Activated T-cell treated with anti-CD3 and anti-CD28 coated beads, Interleukin-2, amount 50 U/mL, for 72 hours (primary cell): ENCODE measurements at regions not wholly inside any gene's neighbourhood (a gene's known extent, or its start where the extent isn't known, plus 50 kb on each side); places are given as distances from the start of the nearest gene placed in this dataset.
A peak's percentile ranks its signal among the peaks of the same experiment; 100 is the strongest.

Source experiments
- ATAC-seq, 2 donors: fragments of 150-1000 bp; cut with Tn5 transposase; replicated peaks in 1 of 2; 2 replicates each; pipeline ENCODE4 v1.10.0; 2021; ENCODE audit warnings: moderate library complexity in 2 of 2, mild to moderate bottlenecking in 1 of 2
- DNase-seq, 2 donors: peaks; one replicate each; pipeline ENCODE4 v3.0.0; 2021 to 2022; ENCODE audit warnings: mixed read lengths in 1 of 2
- H3K27ac Mint-ChIP-seq: one replicate; pipeline ENCODE4 v1.8.0; 2022; ENCODE audit warnings: mild to moderate bottlenecking, moderate library complexity, mixed read lengths
- H3K27me3 Mint-ChIP-seq: one replicate; pipeline ENCODE4 v1.8.0; 2022; ENCODE audit warnings: low read depth, mixed read lengths
- H3K36me3 Mint-ChIP-seq, 2 donors: one replicate each; pipeline ENCODE4 v1.8.0; 2022; ENCODE audit warnings: mixed read lengths in 2 of 2, mild to moderate bottlenecking in 1 of 2; ENCODE audit not compliant: insufficient read depth in 2 of 2
- H3K4me1 Mint-ChIP-seq: one replicate; pipeline ENCODE4 v1.8.0; 2022; ENCODE audit warnings: low read depth, mixed read lengths
- H3K4me3 Mint-ChIP-seq, 2 donors: one replicate each; pipeline ENCODE4 v1.8.0; 2022; ENCODE audit warnings: mild to moderate bottlenecking in 2 of 2, mixed read lengths in 2 of 2, moderate library complexity in 2 of 2
- H3K9me3 Mint-ChIP-seq, 2 donors: one replicate each; pipeline ENCODE4 v1.8.0; 2022; ENCODE audit warnings: mixed read lengths in 2 of 2

DNA sequence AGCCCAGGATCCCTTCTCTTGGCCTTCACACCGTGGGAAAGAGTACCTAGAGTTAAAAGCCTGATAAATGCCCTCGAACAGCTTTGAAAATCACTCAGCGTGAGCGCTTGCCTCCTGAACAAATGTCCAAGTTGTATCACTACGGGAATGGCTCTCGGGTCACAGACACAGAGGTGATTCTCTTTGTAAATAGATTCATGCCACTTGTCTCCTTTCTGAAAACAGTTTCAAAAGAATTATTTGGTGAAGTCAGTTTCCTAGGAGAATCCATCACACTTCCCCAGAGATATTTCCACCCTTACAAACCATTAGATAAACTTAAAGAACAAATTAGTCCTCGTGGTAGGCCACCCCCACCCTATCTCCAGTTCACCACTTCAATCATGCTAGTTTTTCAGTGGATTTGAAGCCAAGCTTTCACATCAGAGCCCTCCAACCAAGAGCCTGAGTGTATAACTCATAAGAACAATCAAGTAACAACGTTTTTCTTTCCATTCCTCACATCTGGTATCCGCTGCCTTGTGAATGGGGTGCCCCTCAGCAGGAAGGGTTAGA is 132.9 kb downstream of the SLC30A10 start:
- Mint-ChIP-seq H3K9me3 (peaks cover 0 to 1% of the 10 kb centered on the region in 2 donors), H3K4me1 (peaks cover 8% of the 10 kb centered on the region), H3K27ac (no peak overlapping the region), H3K27me3 (no peaks in the 10 kb centered on the region), H3K36me3 (peaks cover 0 to 2% of the 10 kb centered on the region in 2 donors), H3K4me3 (no peak overlapping the region)
- DNase-seq (no peak), ATAC-seq (no peak)

DNA sequence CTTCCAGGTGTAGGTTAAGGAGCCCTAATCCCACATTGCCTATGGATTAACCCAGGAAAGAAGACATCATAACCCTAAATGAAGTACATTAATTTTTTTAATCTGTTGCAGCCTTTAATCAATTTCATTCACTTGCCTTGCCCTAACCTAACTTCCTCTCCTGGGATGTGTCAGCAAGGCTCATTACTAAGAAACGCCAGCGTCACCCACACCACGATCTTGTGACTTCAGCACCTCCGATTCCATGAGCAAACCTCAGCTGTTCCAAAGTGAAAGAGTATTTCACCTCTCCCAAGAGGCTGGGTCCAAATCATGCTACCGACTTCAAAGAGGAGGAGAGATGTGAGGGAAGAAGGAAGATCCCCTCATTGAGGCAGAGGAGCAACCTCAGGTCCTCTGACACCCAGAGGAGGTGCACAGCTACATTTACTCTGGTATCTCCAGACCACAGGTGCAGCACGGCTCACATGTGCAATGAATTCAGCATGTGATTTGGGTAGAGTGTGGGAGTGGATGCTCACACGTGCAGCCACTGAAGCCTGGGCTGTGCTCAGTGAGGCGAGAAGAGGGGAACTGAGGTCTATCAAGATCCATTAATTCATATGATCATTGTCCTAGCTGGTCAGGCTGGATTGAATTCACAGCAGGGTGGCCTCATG is 134.1 kb downstream of the SLC30A10 start:
- DNase-seq, result no peak
- H3K4me3 Mint-ChIP-seq, result no peak overlapping the region
- H3K9me3 Mint-ChIP-seq, result peaks cover 0 to 1% of the 10 kb centered on the region in 2 donors
- H3K27me3 Mint-ChIP-seq, result no peaks in the 10 kb centered on the region
- ATAC-seq, result peak in 1 of 2 donors; percentile 26
- peaks cover 8% of the 10 kb centered on the region for H3K4me1 Mint-ChIP-seq
- H3K36me3 Mint-ChIP-seq, result peaks cover 0 to 2% of the 10 kb centered on the region in 2 donors
- H3K27ac Mint-ChIP-seq, result no peak overlapping the region

DNA sequence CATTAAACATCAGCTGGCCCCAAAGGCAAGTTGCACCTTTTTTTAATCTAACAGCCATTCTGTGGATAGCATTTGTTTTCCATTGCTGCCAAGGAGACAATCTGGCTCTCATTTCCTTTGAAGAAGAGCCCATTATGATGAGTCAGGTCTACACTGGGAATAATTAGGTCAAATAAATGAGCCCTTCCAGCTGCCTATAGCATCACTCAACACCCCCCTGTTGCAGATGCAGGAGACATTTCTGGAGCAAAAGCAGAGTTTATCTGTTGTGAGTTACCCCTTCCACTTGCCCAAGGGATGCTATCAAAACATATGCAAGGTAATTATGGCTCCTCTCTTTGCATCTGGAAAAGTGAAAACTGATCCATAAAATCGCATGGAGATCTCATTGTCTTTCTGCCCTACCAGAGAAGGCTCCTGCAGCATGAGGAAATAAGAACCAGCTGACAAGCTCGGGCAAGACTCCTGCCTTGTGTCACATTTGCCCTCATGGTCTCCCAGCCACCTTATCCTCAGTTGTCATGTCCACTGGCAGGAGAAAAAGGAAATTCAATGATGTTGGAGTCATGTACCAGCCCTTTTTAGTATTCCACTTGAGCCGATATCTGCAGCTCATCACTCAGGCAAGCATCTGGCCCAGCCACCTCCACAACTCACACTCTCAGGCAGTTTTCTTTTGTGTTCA is 135.9 kb downstream of the SLC30A10 start:
- H3K36me3 Mint-ChIP-seq, result peaks cover 0 to 2% of the 10 kb centered on the region in 2 donors
- no peaks in the 10 kb centered on the region for H3K4me1 Mint-ChIP-seq

DNA sequence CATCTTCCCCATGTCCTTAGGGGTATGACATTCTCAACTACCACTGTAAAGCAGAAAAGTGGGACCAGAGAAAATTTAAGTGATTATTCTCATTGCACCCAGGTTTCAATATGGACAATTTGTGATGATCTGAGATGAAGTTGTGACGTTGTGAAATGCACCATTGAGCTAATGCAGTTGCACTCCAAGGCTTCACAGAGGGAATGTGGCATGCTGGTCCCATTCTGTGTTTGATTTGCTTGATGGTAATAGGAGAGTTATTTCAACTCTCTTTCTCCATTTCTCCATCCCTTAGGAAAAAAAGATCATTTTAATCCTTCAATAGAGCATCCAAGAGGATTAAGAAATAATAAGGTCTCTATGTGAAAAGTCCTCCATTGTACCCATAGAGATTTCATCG is 136.6 kb downstream of the SLC30A10 start:
- no peaks in the 10 kb centered on the region for H3K27me3 Mint-ChIP-seq
- no peak overlapping the region for H3K4me3 Mint-ChIP-seq
- no peaks in the 10 kb centered on the region for H3K4me1 Mint-ChIP-seq
- peaks cover 0 to 2% of the 10 kb centered on the region in 2 donors for H3K36me3 Mint-ChIP-seq
- DNase-seq (no peak), ATAC-seq (no peak)
- peaks cover 1 to 2% of the 10 kb centered on the region in 2 donors for H3K9me3 Mint-ChIP-seq
- H3K27ac Mint-ChIP-seq, result no peak overlapping the region

More for the DNA sequence above, 135.9 kb downstream of the SLC30A10 start:
- DNase-seq, result no peak
- no peak overlapping the region for H3K27ac Mint-ChIP-seq
- H3K27me3 Mint-ChIP-seq, result no peaks in the 10 kb centered on the region
- no peak overlapping the region for H3K4me3 Mint-ChIP-seq
- no peak for ATAC-seq
- peaks cover 1 to 2% of the 10 kb centered on the region in 2 donors for H3K9me3 Mint-ChIP-seq

DNA sequence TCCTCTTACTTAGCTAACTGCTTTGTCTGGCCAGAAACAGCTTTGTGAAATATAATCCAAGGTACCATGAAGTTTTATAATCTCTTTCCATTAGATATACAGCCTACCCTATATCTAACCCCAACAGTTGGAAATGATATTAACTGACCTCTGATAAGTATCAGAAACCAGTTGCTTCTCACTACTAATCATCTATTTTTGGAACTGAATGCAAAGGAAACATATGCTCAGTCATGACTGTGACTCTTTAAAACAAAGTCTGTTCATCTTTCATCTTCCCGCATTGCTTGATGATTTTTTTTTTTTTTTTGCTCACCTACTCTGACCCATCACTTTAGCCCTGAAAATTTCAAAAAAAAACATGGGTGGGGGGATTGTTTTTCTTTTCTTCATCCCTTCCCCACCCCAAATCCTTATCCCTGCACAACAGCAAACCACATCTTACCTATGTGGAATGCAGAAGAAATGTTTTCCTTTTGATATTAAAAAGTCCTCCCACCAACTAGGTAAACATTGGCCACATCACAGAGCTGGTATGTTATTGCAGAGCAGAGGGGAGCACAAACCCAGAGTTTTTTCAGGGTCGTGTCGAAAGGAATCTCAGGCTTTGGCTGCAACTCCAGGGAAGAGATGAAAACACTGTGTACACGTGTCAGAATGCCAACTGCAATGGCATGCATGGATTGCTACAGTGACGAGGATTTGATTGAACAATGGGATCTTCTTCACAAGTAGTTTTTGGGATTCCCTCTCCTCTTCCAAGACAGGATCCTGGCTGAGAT is 137.3 kb downstream of the SLC30A10 start:
- H3K9me3 Mint-ChIP-seq, result peaks cover 1 to 2% of the 10 kb centered on the region in 2 donors
- no peak overlapping the region for H3K4me3 Mint-ChIP-seq
- peaks cover 0 to 2% of the 10 kb centered on the region in 2 donors for H3K36me3 Mint-ChIP-seq
- H3K27me3 Mint-ChIP-seq, result no peaks in the 10 kb centered on the region
- DNase-seq (no peak), ATAC-seq (no peak)
- H3K27ac Mint-ChIP-seq, result no peak overlapping the region
- no peaks in the 10 kb centered on the region for H3K4me1 Mint-ChIP-seq

DNA sequence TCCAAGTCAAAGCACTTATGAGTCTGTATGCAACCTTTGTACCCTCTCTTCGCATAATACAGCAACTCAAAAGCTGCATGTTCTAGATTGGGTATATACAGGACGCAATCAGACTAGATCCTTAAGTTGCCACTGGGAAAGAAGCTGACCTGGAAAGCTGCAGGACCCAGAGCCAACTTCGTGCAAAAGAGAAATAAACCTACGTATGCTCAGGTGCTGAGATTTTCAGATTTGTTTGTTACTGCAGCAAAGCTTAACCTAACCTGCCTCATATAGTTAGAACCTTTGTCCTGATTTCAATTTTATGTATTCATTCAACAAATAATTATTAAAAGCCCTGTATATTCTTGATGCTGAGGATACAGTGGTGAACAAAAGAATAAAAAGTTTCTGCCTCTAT is 139.7 kb downstream of the SLC30A10 start:
- Mint-ChIP-seq H3K9me3 (peaks cover 1 to 4% of the 10 kb centered on the region in 2 donors), H3K27me3 (no peaks in the 10 kb centered on the region), H3K4me3 (no peak overlapping the region), H3K4me1 (no peaks in the 10 kb centered on the region), H3K27ac (no peak overlapping the region), H3K36me3 (no peaks in the 10 kb centered on the region)
- ATAC-seq (no peak), DNase-seq (no peak)

DNA sequence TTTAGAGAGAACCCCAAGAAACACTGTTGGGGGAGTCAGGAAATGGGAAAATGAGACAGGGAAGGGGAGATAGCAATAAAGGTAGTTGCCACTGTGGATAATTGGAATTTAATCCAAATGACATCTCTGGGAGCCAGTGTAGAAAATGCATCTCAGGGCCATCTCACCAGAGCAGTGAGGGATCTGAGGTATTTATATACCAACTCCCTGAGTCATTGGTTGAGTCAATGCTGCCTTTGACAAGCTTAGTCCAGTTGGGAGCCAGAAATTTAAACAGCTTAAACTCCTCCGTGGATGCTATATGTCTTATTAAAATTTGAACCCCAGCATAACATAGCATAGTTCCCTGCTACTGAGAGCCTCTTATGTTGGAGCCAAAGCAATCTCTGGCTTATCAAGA is 140.3 kb downstream of the SLC30A10 start:
- no peaks in the 10 kb centered on the region for H3K4me1 Mint-ChIP-seq
- no peaks in the 10 kb centered on the region for H3K36me3 Mint-ChIP-seq
- H3K27me3 Mint-ChIP-seq, result no peaks in the 10 kb centered on the region
- H3K27ac Mint-ChIP-seq, result no peak overlapping the region
- no peak overlapping the region for H3K4me3 Mint-ChIP-seq
- DNase-seq (no peak), ATAC-seq (no peak)
- peaks cover 1 to 6% of the 10 kb centered on the region in 2 donors for H3K9me3 Mint-ChIP-seq

DNA sequence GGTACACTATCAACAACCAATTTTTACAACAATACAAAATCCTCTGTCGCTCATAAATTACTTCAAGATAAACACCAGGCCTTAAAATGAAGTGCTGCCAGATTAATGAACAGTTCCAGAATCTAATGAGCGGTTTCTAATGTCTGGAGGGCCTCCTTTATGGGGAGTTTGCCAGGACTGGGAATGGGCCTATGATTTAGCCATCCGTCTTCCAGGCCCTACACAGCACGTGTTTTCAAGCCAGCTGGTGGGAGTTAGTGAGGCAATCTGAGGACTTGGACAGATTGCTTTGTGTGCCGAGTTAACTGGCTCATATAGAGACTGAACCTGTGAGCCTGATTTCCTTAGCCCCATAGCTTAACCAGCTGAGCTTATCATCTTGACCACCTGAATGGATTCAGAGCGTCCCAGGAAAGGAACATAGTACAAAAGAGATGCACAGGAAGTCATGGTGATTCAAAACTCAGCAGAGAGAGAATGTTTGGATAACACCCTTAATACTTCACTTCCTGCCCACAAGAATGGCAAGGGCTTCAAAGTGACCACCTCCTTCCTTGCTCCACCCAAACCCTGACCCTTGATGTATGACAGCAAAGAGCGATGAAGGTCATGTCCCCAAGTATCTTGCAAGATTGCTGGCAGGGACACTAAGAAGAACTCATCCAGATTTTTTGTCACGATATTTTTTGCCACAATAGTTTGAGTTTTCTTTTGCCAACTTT is 143.5 kb downstream of the SLC30A10 start:
- Mint-ChIP-seq H3K36me3 (no peaks in the 10 kb centered on the region), H3K9me3 (peaks cover 0 to 9% of the 10 kb centered on the region in 2 donors), H3K27me3 (no peaks in the 10 kb centered on the region), H3K27ac (no peak overlapping the region), H3K4me1 (no peaks in the 10 kb centered on the region), H3K4me3 (no peak overlapping the region)
- DNase-seq, result no peak
- ATAC-seq, result no peak

DNA sequence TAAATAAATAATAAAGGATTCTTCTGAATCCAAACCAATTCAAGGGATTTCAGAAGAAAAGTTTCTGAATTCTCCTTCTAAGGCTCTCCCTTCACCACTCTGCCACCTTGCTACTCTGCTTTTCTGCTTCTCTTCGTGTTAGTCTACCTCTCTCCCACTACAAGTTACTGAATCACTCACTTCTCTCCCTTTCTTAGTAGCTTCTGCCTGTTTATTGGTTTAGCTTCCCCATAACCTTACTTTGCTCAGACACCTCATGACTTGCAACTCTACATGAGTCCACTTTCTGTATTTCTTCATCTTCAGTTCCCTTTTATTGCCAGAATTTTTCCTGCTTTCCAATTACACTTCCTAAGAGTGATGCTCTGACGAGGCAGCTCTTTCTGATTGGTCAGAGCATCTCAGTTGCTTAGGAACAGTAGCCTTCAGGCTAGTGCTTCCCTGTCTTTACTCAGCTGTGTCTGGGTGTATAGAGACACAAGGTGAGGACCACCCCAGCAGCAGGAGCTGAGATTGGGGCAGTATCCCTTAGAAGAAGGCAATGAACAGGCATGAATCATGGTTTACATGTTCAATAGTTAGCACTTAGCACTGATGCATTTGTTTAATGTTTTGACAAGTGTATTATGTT is 144.6 kb downstream of the SLC30A10 start:
- DNase-seq (no peak), ATAC-seq (no peak)
- no peaks in the 10 kb centered on the region for H3K4me1 Mint-ChIP-seq
- no peak overlapping the region for H3K4me3 Mint-ChIP-seq
- peaks cover 0 to 7% of the 10 kb centered on the region in 2 donors for H3K9me3 Mint-ChIP-seq
- H3K27ac Mint-ChIP-seq, result no peak overlapping the region
- no peaks in the 10 kb centered on the region for H3K36me3 Mint-ChIP-seq
- H3K27me3 Mint-ChIP-seq, result no peaks in the 10 kb centered on the region

DNA sequence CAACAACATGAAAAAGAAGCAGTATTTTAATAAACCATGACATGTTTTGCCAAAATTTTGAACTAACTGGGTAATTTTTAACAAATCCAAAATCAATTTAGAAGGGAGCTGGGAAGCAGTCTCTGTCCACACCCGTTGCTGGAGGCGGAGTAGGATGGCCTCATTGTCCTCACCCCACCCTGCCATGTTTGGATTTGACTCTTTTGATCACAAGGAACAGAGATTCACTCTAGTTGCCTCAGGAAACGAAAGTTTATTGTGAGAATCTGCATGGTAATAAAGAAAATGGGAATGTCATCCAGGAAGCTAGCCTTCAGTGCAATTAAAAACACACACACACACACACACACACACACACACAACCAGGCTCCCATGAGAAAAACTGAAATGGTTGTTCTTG is 145.4 kb downstream of the SLC30A10 start:
- Mint-ChIP-seq H3K36me3 (no peaks in the 10 kb centered on the region), H3K4me3 (no peak overlapping the region)

DNA sequence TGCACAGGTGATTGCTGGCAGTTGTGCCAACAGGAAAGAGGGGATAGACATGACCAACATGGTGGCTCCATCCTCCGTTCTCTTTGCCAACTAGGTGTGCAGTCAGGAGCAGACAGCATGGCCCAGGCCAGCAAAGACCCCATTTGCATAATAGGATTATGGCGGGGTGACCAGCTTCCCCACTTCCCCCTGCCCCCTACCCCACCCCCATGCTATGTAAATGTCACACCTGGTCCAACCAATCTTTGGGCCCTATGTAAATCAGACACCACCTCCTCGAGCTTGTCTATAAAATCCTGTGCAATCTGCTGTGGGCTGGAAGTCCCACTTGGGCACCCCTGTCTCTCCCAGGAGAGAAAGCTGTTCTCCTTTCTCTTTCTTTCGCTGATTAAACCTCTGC is 146.0 kb downstream of the SLC30A10 start:
- DNase-seq (no peak), ATAC-seq (no peak)
- Mint-ChIP-seq H3K9me3 (peaks cover 0 to 7% of the 10 kb centered on the region in 2 donors), H3K36me3 (no peaks in the 10 kb centered on the region), H3K4me3 (no peak overlapping the region), H3K27ac (no peak overlapping the region), H3K27me3 (no peaks in the 10 kb centered on the region), H3K4me1 (no peaks in the 10 kb centered on the region)

More for the DNA sequence above, 145.4 kb downstream of the SLC30A10 start:
- no peak for DNase-seq
- peaks cover 0 to 7% of the 10 kb centered on the region in 2 donors for H3K9me3 Mint-ChIP-seq
- no peaks in the 10 kb centered on the region for H3K27me3 Mint-ChIP-seq
- no peaks in the 10 kb centered on the region for H3K4me1 Mint-ChIP-seq
- no peak for ATAC-seq
- no peak overlapping the region for H3K27ac Mint-ChIP-seq

DNA sequence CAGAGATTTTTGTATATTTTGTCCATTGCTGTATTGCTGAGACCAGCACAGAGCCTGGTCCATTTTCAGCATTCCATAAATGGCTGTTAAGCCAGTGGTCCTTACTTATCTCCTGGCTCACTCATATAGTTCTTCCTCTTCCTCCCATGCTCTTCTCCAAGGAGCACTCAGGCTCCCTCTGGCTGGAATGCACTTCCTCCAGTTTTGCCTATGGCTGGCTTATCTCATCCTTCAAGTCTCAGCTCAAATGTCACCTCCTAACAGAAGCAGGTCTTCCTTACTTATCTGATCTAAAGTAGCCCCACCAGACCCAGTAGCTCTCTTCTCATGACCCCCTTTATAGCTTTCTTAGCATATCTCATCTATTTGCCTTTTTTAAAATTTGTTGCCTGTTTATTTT is 146.9 kb downstream of the SLC30A10 start:
- peaks cover 0 to 7% of the 10 kb centered on the region in 2 donors for H3K9me3 Mint-ChIP-seq
- no peaks in the 10 kb centered on the region for H3K4me1 Mint-ChIP-seq
- H3K27me3 Mint-ChIP-seq, result no peaks in the 10 kb centered on the region
- H3K27ac Mint-ChIP-seq, result no peak overlapping the region
- ATAC-seq, result no peak
- H3K36me3 Mint-ChIP-seq, result no peaks in the 10 kb centered on the region
- H3K4me3 Mint-ChIP-seq, result no peak overlapping the region
- DNase-seq, result no peak
